ENCODE measurements at regions not wholly inside any gene's neighbourhood (a gene's known extent, or its start where the extent isn't known, plus 50 kb on each side); places are given as distances from the start of the nearest gene placed in this dataset.

DNA sequence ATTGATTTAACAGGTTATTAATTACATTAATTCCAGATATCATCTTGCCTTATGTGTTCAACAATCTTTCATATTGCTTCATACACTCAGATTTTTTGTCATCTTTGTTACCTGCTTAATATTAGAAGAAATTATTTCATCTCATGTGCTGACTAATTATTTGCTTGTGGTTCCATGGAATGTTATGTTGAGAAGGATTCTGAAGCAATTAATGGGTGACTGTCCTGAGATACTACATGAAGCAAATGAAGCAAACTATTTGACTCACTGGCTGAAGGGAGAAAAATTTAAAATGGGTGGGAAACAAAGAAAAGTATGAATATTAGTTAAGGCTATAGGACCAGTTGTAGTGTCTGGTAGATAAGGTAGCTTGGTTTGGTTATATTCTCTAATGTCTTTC, 443.8 kb upstream of the EPHA6 start:
- TF ChIP-seq, protein P1, sequence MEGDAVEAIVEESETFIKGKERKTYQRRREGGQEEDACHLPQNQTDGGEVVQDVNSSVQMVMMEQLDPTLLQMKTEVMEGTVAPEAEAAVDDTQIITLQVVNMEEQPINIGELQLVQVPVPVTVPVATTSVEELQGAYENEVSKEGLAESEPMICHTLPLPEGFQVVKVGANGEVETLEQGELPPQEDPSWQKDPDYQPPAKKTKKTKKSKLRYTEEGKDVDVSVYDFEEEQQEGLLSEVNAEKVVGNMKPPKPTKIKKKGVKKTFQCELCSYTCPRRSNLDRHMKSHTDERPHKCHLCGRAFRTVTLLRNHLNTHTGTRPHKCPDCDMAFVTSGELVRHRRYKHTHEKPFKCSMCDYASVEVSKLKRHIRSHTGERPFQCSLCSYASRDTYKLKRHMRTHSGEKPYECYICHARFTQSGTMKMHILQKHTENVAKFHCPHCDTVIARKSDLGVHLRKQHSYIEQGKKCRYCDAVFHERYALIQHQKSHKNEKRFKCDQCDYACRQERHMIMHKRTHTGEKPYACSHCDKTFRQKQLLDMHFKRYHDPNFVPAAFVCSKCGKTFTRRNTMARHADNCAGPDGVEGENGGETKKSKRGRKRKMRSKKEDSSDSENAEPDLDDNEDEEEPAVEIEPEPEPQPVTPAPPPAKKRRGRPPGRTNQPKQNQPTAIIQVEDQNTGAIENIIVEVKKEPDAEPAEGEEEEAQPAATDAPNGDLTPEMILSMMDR (IDR thresholded peaks at IDR 0.05): no peak
- no peak for TF ChIP-seq POLR2A (IDR thresholded peaks at IDR 0.05)
